Hypothalamus (tissue), 51 donors: ENCODE measurements at regions not wholly inside any gene's neighbourhood (a gene's known extent, or its start where the extent isn't known, plus 50 kb on each side); places are given as distances from the start of the nearest gene placed in this dataset.

Experiments used
- DNase-seq, 51 donors: peaks; one replicate each; lab custom pipeline; 2025; lab: John Stamatoyannopoulos, UW

DNA sequence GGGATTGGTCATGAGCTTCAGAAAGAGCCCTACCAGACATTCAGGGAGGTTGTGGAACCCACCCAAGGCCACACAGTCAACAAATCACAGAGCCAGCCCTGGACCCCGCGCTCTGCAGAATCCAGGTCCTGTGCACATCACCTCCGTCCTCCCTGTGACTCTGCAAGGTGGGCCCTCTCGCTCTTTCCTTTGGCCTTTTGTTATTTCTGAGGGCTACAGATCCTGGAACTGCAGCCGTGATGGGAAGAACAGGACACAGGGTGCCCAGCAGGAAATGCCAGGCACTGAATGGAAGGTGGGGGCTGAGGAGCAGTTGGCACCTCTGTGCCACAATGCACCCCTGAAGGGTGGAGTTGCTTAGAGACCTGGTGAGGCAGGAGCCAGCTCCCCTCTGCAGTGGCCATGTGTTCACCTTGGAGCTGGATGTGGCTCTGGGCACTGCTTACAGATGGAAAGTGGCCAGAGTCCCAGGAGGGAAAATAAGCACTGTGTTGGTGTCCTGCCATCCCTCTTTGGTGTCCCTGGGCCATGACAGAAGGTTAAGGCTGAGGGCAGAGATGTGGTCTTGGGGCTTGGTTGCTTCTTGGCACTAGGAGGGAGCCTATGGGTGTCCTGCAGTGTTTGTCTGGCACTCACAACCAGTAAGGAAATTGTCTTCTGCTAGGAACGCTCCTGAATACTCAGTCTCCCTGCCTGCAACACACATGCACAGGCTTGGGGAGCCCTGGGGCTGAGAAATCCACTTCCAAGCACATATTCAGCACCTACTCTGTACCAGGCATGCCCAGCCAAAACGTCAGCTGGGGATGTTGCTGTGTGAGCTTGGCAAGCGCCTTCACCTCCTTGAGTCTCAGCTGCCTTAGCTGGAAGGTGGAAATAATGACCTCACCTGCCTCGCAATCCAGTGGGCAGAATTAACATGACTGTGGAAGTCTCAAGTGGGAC, 98.0 kb upstream of the SLC6A6 start:
- DNase-seq, result no peak

- DNase-seq, result no peak
These were observed 97.1 kb upstream of the SLC6A6 start for GRCh38 chr3:14305324-14305723.

- no peak for DNase-seq
These were observed 96.3 kb upstream of the SLC6A6 start for GRCh38 chr3:14306142-14306541.

GRCh38 chr3:14307656-14308302, 94.6 kb upstream of the SLC6A6 start:
- no peak for DNase-seq

- no peak for DNase-seq
These were observed 90.7 kb upstream of the SLC6A6 start for GRCh38 chr3:14311729-14312128.

- DNase-seq, result no peak
These were observed 90.0 kb upstream of the SLC6A6 start for GRCh38 chr3:14312375-14312774.

DNA sequence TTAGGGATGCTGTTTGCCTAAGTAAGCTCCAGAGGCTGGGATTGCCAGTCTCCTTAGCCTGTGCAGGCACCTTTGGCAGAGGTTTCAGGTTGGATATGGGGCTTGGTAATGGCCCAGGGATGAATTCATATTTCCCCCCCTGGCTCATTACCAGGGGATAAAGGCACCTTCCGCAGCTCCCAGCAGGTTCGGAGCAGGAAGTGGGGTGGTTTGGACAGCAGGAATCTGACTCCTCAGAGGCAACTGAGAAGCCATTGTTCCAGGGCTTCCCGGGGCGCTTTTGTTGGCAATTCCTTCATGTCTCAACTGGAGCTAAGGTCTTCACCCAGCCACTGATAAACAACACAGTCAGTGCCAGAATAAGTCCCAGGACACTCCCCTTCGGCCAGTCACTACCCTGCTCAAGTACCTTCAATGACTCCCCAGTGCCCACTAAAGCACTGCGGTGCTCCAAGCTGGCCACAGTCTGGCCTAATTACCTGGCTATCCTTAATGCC, 85.3 kb upstream of the SLC6A6 start:
- no peak for DNase-seq

GRCh38 chr3:14318646-14319045, 83.8 kb upstream of the SLC6A6 start:
- DNase-seq, result no peak

GRCh38 chr3:14319654-14320182, 82.7 kb upstream of the SLC6A6 start:
- DNase-seq, result peak in 1 of 51 donors; percentile 5

DNA sequence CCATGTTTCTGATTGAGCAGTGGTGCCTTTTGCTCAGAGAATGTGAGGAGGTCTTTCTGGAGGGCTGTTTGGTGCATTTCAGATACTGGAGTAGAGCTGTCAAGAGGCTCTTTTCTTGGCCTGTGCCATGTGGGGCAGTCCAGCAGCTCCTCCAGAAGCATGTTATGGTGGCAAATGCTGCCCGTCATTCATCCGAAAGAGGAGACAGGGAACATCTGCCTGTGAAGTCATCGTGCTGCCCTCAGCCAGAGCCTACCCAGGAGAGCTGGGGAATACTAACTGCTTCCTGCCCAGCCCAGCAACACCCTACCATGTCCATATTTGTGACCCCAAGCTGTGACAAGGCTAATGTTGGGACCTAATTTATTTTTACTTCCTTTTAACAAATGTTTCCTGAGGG, 82.2 kb upstream of the SLC6A6 start:
- no peak for DNase-seq

- DNase-seq, result no peak
These were observed 80.4 kb upstream of the SLC6A6 start for GRCh38 chr3:14322001-14322400.

GRCh38 chr3:14322667-14323295, 79.6 kb upstream of the SLC6A6 start:
- no peak for DNase-seq

DNA sequence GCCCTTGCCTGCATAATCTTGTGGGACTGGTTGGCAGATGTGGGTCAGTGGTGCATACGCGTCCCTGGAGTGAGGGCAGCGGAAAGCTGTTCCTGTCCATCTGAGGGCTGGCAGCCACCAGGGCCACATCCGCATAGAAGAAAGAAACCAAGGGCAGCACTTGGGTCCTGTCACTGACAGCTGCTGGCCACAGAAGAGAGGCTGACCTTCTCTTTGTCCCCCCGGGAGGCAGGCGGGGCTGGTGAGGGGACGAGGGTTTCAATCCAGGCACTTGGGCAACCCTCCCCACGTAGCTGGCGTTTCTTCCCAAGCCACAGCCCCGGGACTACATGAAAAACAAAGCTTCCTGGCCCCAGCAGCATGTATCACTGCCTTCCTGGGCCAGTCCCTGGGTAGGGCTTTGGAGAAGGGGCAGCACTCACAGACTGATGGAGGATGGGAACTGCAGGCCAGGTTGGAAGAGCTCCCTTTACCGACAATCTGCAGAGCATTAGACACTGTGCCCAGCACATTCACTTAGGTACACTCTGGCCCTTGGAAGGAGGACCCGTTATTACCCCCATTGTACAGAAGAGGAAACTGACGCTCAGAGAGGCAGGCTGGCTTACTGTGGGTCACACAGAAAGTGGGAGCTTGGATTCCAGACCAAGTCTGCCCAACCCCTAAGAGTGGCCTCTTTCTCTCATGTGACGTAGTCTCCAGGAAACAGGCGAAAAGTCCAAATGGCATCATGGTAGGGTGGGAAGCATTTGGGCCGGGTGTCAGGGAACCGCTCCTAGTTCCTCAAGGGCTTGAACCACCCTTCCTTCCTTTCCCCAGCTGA, 78.8 kb upstream of the SLC6A6 start:
- no peak for DNase-seq

DNA sequence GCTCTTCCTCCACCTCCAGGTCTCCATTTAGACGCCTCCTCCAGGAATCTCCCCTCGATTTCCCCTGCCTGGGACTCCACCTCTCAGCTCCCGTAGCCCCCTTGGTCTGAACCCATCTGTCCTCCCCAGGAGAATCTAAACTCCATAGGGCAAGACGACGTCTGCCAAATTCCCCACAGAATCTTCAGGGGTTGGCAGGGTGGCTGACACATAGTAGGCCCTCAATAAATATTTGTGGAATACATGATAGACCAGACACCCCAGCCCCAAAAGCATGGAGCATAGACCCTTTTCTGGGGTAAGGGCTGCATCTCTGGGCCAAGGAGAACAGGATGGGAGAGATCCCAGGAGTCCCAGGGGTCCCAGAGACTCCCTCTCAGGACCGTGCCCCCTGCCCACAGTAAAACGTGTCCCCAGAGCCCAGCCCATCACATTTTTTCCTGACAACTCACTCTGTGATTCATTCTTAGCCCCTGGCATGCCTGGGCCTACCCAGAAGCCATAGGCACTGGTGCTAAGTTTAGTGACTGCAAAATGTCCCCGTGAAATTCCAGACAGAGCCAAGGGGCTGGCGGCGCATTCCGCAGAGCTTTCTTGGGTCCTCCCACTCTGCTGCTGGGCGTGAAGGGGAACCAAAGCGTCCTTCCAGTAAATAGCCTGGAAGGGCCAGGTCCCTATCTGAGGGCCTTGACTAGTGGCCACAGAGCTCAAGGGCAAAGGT, 78.0 kb upstream of the SLC6A6 start:
- DNase-seq, result no peak

DNA sequence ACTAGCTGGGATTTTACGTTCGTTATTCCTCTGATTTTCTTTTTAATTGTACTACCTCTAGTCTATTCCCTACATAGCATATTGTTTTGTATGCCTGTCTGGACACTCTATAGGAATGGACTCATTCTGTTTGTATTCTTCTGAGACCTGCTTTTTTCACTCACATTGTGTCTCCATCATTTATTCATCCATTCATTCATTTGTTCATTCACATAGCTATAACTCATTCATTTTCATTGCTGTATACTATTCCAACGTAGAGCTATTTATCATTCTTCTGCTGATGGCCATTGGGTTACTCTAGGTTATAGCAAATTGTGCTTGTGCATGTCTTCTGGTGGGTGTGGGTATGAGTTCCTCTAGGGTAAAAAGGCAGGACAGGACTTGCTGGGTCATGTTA, 74.0 kb upstream of the SLC6A6 start:
- no peak for DNase-seq

DNA sequence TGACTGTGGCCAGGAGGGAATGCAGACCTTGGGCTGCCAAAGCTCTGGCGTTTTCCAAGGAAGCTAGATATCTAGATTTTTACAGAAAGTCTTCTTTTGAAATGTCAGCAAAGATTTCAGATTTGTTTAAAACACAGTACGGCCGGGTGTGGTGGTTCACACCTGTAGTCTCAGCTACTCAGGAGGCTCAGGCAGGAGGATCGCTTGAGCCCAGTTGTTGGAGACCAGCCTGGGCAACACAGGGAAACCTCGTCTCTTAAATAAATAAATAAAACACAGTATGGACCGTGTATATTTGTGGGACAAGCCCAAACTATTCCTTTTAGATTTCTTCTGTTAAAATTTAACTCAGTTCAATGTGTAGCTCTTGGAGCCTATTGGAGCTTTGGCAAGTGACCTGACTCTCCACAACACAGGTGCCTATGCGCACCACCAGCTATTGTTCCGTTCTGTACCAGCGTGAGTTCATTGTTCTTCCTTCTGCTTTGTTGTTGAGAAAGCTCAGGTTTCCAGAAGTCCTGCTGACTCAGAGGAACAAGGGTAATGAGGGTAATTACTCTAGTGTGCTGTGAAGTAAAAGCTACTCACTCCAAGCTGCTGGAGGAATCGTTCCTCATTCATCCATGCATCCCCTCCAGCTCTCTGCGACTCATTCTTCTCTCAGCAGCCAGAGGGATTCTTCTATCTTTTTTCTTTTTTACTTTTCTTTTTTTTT, 73.1 kb upstream of the SLC6A6 start:
- peak in 1 of 51 donors; percentile 10 for DNase-seq

DNA sequence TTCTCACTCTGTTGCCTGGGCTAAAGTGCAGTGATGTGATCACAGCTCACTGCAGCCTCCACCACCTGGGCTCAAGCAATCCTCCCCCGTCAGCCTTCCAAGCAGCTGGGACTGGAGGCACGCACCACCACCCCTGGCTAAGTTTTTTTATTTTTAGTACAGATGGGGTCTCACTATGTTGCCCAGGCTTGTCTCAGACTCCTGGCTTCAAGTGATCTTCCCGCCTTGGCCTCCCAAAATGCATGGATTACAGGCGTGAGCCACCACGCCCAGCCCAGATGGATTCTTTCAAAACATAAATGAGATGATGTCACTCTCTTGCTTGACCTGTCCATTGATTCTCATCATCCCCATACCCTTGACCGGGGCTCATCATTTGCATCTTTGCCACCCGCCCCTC, 72.6 kb upstream of the SLC6A6 start:
- DNase-seq, result no peak

DNA sequence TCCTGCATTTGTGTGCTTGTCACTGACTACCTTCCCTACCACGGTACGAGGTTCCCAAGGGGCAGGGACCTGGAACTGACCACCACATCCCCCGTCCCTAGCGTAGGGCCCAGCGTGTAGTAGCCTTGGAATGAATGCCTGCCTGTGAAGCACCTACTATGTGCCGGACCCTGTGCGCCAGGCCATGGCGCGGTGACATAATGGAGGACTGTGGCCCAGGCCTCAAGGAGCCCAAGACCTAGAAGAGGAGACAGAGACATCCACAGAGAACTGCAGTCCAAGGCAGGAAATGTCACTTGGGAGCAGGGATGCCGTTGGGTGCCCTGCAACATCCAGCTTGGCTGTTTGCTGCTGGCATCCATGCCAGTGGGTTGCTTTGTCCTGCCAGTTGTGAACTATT, 71.9 kb upstream of the SLC6A6 start:
- DNase-seq, result no peak

- DNase-seq, result no peak
These were observed 71.2 kb upstream of the SLC6A6 start for GRCh38 chr3:14331251-14331650.
